WERI-Rb-1 (cell line): ENCODE measurements at regions not wholly inside any gene's neighbourhood (a gene's known extent, or its start where the extent isn't known, plus 50 kb on each side); places are given as distances from the start of the nearest gene placed in this dataset.
"Not testable (repeated sequence)": the region's sequence is repeated elsewhere in the genome, so short reads cannot be mapped to it uniquely, and the experiment has no call there.

ENCODE experiments used
- DNase-seq: peaks from one replicate; pipeline ENCODE4 v3.0.0-alpha.2; 2020
- H3K27ac ChIP-seq: fragments of 250-450 bp; sonication (Bioruptor Pico); 2 replicates; pipeline ENCODE4 v1.5.1; 2020; ENCODE audit warnings: mild to moderate bottlenecking, moderate library complexity
- H3K27me3 ChIP-seq: fragments of 250-450 bp; sonication (Bioruptor Pico); 2 replicates; pipeline ENCODE4 v1.5.1; 2021; ENCODE audit warnings: mild to moderate bottlenecking, low read depth, moderate library complexity; ENCODE audit not compliant: insufficient read depth, severe bottlenecking
- H3K36me3 ChIP-seq: fragments of 250-450 bp; sonication (Bioruptor Pico); 2 replicates; pipeline ENCODE4 v1.5.1; 2020; ENCODE audit warnings: mild to moderate bottlenecking, moderate library complexity
- H3K4me3 ChIP-seq: 2 replicates; pipeline ENCODE4 v1.5.1; 2011; ENCODE audit warnings: low read depth, mild to moderate bottlenecking, control low read depth, low read length
- H3K9me3 ChIP-seq: fragments of 250-450 bp; sonication (Bioruptor Pico); 2 replicates; pipeline ENCODE4 v1.5.1; 2021; ENCODE audit warnings: mild to moderate bottlenecking, moderate library complexity; ENCODE audit not compliant: severe bottlenecking
- TF ChIP-seq, protein P1 (sequence below): IDR thresholded peaks from 2 replicates; pipeline ENCODE4 v1.5.1; 2011; ENCODE audit warnings: low read depth, mild to moderate bottlenecking, control low read depth, inconsistent platforms, low read length

GRCh38 chr2:47626664-47627063 lies 55.9 kb upstream of the KCNK12 start:
- TF ChIP-seq, protein P1, sequence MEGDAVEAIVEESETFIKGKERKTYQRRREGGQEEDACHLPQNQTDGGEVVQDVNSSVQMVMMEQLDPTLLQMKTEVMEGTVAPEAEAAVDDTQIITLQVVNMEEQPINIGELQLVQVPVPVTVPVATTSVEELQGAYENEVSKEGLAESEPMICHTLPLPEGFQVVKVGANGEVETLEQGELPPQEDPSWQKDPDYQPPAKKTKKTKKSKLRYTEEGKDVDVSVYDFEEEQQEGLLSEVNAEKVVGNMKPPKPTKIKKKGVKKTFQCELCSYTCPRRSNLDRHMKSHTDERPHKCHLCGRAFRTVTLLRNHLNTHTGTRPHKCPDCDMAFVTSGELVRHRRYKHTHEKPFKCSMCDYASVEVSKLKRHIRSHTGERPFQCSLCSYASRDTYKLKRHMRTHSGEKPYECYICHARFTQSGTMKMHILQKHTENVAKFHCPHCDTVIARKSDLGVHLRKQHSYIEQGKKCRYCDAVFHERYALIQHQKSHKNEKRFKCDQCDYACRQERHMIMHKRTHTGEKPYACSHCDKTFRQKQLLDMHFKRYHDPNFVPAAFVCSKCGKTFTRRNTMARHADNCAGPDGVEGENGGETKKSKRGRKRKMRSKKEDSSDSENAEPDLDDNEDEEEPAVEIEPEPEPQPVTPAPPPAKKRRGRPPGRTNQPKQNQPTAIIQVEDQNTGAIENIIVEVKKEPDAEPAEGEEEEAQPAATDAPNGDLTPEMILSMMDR: no peak
- Histone ChIP-seq H3K27ac (no peak overlapping the region), H3K4me3 (no peak overlapping the region), H3K9me3 (no peaks in the 10 kb centered on the region), H3K27me3 (no peaks in the 10 kb centered on the region), H3K36me3 (no peaks in the 10 kb centered on the region)
- no peak for DNase-seq

- not testable (repeated sequence) for DNase-seq
Observed at GRCh38 chr2:47623140-47623539, 52.4 kb upstream of the KCNK12 start.

DNA sequence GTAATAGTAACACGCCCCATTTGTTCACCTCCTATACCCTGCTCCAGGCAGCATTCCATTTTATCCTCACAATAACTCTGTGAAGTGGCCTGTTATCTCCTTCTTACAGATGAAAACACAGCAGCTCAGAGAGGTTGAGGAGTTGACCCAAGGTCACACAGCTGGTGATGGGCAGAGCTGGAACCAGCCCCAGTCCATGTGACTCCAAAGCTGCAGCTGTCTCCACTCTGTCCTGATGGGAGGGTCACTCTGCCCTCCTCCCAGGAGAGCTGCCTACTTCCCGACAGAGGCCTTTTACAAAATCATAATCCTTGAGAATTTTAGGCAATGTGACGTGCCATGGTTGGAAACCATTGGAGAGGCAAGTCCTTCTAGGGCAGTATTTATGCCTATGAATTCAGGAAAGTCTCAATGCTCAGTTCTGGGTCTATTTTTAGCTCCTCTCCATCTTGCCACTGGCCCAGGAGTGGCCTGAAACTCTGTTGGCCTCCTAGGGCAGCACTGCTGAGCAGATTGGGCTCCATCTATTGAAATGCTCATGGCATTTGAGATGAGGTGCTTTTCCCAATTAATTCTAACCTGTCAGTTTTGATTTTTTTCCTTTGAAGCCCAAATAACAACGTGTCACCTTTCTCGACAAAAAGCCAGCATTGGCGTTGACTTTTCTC lies 50.1 kb upstream of the KCNK12 start:
- Histone ChIP-seq H3K36me3 (no peaks in the 10 kb centered on the region), H3K27me3 (no peaks in the 10 kb centered on the region), H3K4me3 (no peak overlapping the region), H3K9me3 (no peaks in the 10 kb centered on the region), H3K27ac (no peak overlapping the region)
- no peak for DNase-seq
- TF ChIP-seq, protein P1: no peak

More at GRCh38 chr2:47623140-47623539, 52.4 kb upstream of the KCNK12 start:
- H3K27ac ChIP-seq, H3K27me3 ChIP-seq, H3K9me3 ChIP-seq, H3K36me3 ChIP-seq, H3K4me3 ChIP-seq: not testable (repeated sequence)
